OCI-LY1 (cell line): ENCODE measurements at regions not wholly inside any gene's neighbourhood (a gene's known extent, or its start where the extent isn't known, plus 50 kb on each side); places are given as distances from the start of the nearest gene placed in this dataset.

Source experiments
- EZH2 ChIP-seq: fragments of 200-600 bp; sonication (generic), shearing (Covaris generic); IDR thresholded peaks from 2 replicates; pipeline ENCODE4 v1.8.0; 2017; ENCODE audit warnings: borderline replicate concordance, mixed run types, mild to moderate bottlenecking, antibody characterized with exemption, low read length, moderate library complexity, mixed read lengths
- TF ChIP-seq, protein P1 (sequence below): fragments of 200-600 bp; sonication (generic), shearing (Covaris generic); IDR thresholded peaks from 2 replicates; pipeline ENCODE4 v1.5.1; 2017; ENCODE audit warnings: mild to moderate bottlenecking, antibody characterized with exemption, low read length, moderate library complexity, mixed read lengths

DNA sequence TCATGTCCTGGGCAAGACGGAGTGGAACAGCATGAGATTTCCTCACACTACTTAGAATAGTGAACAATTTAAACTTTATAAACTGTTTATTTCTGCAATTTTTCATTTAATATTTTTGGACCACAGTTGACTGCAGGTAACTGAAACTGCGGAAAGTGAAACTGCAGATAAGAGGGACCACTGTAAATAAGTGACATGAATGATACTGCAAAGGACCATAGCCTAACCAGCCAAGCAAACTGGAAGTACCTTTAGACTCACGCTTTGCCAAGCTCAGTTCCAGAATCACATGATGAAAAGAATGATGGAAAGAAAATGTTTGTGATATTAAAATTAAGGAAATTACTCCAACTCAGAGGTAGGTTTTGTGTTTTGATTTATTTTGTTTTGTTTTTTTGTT lies 94.6 kb upstream of the ITGA4 start:
- TF ChIP-seq, protein P1, sequence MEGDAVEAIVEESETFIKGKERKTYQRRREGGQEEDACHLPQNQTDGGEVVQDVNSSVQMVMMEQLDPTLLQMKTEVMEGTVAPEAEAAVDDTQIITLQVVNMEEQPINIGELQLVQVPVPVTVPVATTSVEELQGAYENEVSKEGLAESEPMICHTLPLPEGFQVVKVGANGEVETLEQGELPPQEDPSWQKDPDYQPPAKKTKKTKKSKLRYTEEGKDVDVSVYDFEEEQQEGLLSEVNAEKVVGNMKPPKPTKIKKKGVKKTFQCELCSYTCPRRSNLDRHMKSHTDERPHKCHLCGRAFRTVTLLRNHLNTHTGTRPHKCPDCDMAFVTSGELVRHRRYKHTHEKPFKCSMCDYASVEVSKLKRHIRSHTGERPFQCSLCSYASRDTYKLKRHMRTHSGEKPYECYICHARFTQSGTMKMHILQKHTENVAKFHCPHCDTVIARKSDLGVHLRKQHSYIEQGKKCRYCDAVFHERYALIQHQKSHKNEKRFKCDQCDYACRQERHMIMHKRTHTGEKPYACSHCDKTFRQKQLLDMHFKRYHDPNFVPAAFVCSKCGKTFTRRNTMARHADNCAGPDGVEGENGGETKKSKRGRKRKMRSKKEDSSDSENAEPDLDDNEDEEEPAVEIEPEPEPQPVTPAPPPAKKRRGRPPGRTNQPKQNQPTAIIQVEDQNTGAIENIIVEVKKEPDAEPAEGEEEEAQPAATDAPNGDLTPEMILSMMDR: no peak
- TF ChIP-seq EZH2: no peak
